NOMO-1 treated with dmso at 0.1 percent for 144 hours (cell line): ENCODE measurements at regions not wholly inside any gene's neighbourhood (a gene's known extent, or its start where the extent isn't known, plus 50 kb on each side); places are given as distances from the start of the nearest gene placed in this dataset.
A peak's percentile ranks its signal among the peaks of the same experiment; 100 is the strongest.
"Not testable (repeated sequence)": the region's sequence is repeated elsewhere in the genome, so short reads cannot be mapped to it uniquely, and the experiment has no call there.

Source experiments
- DNase-seq: peaks from one replicate; lab custom pipeline; 2025; ENCODE audit not compliant: unreplicated experiment; lab: John Stamatoyannopoulos, UW

DNA sequence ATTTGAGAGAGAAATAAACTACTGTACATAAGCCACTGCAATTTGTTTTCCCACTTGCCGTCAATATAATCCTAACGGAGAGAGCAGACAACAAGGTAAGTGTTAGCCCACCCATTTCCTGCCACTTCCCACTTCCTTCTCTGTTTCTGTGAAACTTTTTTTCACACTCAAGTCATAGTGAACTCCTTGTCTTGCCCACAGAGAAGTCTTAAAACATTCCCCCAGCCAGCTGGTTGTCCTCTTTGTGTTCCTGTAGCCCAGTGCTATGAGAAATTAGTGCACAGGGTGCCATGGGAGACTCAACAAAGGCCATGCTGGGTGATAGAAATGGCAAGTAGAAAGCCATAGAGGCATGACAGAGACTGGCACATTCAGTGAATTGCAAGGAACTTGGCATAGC lies 208.6 kb downstream of the BLID start:
- no peak for DNase-seq

DNA sequence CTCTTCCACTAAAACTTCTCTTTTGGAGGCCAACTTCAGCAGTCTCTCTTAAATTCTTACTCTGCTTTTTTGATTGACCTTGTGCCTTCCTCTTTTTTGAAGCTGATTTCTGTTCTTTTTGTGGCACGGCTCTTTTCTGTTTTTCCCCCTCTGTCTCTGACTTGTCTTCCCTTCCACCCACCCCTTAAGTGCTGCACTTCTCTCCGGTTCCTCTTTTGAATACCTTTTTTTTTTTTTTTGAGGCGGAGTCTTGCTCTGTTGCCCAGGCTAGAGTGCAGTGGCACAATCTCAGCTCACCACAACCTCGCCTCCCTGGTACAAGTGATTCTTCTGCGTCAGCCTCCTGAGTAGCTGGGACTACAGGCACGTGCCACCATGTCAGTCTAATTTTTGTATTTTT lies 211.9 kb downstream of the BLID start:
- peak; percentile 74 for DNase-seq

DNA sequence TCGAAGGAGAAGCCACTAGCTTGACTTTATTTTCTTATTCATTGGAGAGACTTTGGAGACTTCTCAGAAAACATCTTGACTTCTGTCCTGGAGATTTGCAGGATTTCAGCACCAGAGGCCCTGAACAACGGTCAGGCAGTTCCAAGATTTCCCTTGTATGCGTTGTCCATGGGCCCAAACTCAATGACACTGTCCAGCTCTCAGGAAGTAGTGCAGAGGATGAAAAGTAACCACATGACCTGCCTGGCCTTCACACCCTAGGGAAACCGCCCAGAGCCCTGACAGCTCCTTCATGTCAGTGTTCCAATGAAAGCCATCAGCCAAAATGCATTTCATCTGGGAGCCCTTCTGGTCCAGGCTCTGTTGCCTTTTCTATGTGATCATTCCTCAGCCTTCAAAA lies 214.1 kb downstream of the BLID start:
- no peak for DNase-seq

DNA sequence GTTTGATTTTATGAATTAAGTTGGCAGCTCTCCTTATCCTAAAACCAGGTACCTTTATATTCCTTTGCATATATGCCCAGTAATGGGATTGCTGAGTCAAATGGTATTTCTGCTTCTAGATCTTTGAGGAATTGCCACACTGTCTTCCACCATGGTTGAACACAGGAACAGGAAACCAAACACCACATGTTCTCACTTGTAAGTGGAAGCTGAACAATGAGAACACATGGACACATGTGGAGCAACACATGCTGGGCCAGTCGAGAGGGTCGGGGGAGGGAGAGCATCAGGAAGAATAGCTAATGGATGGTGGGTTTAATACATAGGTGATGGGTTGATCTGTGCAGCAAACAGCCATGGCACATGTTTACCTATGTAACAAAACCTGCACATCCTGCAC lies 214.6 kb downstream of the BLID start:
- DNase-seq = not testable (repeated sequence)

DNA sequence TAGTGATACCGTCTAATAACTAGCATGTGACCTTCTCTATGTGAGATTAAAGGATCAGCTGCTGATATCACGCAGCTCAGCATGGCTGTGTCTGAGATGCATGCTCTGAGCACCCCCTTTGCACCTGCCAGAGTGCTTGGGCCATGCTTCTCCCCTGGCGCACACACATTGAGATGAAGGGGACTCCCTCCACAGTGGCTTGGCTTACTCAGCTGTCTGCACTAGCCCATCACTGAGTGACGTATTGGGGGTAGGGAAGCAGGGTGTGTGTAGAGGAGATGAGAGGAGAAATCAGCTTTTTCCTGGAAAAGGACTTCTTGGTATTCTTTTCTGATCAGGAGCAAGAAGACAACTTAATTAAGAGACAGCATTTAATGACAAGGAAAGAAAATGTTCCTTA lies 216.5 kb downstream of the BLID start:
- DNase-seq = no peak

DNA sequence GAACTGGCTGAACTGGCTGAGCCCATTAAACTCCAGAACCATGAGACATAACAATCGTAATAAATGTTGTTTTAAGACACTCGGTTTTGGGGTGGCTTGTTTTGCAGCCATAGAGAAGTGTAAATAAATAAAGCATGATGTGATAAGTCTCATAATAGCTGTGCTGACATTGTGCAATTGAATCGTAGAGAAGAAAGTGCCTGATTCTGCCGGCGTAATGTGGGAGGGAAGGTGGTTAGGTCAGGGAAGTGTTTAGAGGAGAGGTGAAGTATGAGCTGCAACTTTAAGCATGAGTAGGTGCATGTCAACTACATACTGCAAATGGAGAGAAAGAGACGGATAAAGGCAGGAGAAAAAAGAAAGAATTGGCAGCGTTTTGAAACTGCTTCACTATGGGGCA lies 217.1 kb downstream of the BLID start:
- peak; percentile 19 for DNase-seq

DNA sequence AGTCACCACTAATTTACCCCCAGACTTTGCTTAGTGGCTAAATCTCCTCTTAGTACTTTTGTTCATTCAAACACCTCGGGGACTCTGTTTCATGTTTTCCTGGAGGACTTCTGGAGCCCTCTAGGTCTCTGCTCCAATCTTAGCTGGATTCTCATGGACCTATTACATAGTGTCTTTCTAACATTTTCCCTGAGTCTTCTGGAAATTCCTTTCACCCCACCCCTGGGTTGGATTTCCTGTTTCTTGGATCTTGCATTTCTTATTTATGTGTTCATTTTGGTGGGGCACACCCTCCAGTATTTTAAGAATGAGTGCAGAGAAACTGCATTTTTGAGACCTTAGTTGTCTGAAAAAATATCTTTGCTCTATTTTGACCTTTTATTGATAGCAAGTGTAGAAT lies 220.1 kb downstream of the BLID start:
- no peak for DNase-seq

DNA sequence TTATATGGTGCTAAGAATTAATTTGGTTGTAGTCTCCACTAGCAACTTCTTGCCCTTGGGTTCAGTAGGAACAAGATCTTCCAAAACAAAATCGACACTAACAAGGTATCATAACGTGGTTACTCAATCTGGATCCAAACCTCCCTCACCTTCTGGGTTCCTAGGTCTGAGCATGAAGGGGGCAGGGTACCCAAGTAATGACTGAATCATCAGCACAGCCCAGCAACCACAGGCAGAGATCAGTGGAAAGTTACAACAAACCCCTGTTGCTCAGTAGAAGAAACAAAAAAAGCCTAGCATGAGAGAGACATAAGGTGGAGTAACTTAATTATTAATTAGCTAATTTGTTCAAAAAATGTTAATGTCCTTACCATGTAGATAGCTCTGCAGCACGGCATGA lies 221.4 kb downstream of the BLID start:
- no peak for DNase-seq

DNA sequence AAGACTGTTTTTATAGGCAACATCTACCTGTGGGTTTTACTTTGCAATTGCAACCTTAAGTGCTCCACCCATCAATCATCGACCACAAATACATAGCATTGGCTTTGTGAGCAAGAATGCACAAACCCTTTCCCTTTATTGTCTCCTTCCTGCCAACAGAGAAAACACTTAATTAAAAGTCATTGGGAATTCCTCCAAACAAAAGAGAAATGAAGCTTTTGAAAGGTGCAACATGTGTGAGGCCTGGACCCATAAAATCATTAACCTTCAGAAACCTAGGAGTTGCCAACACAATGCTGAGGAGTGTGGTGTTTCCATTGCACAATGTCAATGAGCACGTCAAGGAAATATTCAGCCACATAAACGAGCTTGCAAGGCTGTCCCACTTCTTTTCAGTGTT lies 223.2 kb downstream of the BLID start:
- DNase-seq = no peak

DNA sequence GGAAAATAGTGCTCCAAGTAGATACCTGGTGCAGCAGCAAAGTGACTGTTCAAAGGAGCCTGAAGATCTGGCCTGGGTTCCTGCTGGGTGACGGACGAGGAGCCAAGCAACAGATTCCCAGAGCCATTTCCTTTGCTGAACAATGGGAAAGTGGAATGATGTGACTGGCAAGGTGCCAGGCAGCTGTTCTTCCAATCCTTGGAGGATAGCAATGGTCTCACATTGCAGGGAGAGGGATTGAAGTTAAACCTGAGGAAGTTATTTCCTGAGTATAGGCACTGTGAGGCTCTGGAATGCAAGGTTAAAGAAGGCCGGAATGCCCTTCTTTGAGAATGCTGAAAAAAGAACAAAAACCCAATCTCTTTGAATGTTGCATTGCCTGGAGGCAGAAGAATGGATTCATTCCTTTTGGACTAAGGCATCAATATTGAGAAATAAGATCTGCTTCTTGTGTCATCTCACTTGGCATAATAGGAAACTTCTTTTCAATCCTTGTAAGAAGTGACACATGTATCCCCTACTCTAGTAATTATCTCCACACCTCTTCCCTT lies 223.8 kb downstream of the BLID start:
- DNase-seq = no peak

DNA sequence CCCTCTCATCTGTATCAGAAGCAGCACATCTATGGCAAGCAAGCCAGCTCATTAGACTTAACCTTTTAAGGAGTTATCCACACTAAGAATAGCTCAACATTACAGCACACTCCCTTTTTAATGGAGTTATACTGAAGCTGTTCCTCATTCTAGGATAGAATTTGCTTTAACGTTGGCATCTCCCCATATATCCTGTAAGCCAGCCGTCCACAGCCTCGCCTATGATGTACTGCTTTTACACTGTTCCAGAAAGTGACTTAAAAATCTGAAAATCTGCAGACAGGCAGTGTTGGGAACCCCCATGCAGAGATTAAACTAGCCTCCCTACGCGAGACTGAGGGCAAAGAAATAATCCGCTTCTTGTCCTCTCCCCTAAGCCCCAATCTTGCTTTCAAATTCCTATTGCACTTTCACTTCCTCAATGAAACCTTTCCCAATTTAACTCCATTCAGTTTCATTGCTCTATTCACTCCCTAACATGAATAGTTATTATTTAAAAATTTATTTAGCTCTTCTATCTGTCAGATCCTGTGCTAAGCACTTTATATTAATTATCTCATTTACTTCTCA lies 225.0 kb downstream of the BLID start:
- DNase-seq = peak; percentile 47

DNA sequence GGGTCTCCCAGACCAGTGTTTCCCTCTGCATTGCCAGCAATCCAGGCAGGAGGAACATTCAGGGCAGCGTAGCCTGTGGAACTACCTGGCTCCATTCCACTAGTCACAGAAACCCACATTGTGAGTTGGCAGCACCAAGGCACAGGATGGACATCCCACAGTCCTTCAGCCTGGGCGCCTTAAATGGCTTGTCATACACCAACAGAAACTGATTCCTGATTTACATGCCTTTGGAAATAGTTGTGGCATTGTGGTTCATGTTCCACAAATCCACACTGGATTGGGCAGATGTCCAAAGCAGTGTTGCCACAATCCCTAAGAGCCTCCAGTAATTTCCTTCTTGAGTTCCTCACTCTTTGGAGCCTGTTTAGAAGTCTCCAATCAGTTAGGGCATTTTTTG lies 225.6 kb downstream of the BLID start:
- no peak for DNase-seq

DNA sequence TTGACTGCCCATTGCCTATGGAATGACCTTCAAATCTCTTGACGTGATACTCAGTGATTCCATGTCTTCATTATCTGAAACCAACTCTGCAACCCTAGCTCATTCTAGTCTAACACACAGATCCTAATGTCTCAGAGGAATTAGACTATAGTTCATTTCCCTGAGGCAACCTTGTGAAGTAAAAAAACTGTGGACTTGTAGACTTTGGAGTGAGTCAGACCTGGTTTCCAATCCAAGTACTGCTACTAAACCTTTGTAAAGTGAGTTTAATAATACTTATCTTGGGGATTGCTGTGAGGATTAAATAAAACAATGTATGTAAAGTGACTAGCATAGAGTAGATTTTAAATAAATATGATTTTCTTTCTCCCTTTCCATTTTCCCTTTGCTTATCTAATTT lies 226.1 kb downstream of the BLID start:
- no peak for DNase-seq

DNA sequence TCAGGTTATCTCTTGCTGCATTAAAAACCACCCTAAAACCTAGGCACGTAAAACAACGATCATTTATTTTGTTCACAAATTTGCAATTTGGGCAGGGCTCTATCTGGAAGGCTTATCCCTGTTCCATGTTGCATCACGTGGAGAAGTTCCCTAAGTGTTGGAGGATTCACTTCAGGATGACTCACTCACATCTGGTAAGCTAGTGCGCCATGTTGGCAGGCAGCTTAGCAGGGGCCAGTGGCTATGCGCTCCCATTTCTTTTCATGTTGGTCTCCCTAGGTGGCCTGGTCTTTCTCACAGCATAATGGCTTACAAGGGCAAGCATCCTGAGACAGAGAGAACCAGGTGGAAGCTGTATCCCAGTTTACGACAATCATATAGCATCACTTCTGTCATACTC lies 226.8 kb downstream of the BLID start:
- no peak for DNase-seq

DNA sequence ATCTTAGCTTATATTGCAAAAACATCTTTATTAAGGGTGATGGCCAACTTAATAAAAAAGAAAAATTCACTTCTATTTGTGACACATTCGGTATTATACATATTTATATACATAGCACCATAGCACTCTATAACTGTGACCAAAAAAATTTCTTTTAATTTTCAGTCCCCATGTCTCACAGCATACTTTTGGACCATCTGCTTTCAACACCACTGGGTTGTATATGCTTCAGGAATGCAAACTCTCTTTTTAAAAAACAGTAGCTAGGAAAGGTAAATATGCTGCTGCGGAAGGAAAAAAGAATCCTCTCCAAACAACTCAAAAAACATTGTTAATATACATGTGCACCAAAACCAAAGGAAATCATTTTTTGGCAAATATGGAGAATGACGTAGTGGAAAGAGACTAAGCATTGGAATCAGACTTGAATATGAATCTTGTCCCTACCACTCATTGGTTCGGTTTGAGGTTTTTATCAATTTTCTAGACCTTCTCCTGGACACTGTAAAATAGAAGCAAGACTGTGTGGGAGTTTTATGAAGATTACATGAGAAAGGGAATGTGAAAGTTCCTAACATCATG lies 227.9 kb downstream of the BLID start:
- DNase-seq = no peak

DNA sequence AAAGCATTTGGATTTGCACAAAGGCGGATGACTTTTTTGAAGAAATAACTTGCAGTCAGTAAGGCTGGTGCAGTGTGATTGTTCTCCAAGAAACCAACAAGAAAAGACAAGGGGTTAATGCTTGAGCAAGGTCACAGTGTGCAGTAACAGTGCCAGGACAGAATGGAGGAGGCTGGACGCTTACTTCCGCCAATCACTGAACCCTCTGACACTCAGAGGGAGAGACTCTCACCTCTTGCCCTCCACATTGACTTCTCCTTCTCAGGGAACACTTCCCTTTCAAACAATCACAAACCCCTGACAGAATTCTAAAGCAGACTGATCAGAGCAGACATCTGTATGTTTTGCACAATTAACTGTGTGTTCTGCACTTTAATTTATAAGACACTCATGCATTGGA lies 228.4 kb downstream of the BLID start:
- DNase-seq = peak; percentile 83

DNA sequence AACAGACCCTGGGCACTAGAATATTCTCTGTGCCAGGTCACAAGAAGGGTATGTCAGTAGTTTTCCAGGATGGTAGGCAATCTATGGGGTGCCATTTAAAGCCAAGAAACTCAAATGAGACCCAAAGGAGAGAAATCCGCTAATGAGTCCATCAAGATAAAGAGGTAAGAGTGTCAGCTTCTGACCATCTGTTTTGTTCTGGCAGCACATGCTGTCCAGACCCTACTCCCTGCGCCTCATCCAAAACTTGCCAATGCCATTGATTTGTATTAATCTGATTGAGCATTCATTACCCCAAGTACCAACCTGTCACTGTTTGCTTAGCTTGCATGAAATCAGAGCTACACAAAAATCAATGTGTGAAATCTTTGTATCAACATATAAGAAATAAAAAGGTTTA lies 229.0 kb downstream of the BLID start:
- no peak for DNase-seq

DNA sequence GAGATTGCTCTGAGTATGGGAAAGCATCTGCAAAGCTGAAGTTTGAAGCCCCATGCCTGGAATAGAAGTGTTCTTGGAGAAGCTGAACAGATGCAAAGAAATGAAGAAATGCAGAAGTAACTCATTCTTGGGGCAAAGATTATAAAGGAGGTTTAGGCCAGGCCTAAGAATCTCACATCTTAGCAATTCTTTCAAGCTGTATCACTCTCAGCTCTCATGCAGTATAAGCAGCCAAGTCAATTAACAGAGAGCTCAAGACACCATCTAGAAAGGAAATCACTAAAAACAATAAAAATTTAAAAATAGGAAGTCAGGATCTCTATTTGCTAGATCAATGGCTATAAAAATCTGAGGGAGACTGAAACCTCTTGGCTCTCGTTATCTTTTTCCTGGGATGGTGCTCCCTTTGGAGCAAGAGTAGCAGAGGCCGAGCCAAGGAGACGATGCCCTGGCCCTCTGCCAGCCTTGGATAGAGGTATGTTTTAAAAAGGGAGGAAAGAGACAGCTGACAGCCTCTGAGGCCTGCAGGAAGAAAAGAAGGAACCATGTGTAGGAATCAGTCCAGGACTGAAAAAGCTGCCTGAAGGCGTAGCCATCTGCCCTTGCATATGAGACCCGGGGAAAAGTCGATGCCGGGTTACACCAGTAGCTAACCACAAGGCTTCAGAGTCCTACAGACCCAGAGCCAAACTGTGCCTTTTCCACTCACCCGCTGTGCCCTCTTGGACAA lies 229.8 kb downstream of the BLID start:
- DNase-seq = no peak

DNA sequence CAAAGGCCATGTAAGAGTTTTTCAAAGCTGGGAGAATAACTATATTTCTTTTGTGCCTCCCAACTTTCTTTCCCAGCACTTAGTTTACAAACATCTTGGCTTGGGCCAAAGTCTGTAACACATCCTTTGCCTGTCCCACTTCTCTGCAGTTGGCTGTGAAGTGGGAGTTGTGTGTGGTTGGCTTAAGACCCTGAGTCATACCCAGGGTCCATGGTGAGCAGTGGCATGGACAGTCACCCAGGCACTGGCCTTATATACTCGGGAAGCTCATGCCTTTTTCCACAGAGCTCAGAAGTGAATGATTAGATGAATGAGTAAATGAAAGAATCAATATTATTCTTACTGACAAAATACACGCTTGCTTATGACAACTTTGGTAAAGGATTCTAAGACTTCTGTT lies 231.4 kb downstream of the BLID start:
- no peak for DNase-seq

DNA sequence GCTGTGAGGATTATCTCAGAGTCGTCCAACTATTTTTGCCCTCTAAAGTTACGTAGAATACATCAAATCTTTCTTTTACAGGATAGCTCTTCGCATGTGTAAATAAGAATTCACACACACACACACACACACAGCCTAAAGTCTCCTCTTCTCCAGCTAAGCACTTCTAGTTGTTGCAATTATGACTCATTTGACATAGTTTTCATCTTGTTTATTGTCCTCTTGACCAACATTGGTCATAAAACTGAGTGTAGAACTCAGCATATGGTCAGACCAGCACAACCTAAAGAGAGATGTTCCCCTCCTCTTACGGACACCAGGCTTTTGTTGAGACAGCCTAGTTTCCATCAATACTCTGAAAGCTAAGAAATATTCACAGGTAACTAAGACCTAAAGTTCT lies 234.2 kb downstream of the BLID start:
- peak; percentile 35 for DNase-seq

DNA sequence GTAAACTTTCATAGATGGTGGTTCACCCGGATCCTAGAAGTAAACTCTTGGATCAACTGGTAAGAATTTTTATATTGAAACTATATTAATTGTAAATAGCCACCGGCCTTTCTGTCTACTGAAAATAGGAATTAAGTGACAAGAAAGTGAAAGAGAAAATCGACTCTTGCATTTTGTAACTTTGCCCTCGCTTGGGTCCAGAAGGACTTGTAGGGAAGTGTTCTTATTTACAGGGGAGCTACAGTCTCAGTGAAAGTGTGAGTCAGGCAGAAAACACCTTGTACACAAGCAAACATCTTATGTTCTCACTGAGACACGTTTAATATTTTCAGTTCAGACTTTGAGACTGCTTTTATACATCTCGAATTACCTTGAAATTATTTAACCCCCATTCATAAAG lies 238.9 kb downstream of the BLID start:
- DNase-seq = no peak

DNA sequence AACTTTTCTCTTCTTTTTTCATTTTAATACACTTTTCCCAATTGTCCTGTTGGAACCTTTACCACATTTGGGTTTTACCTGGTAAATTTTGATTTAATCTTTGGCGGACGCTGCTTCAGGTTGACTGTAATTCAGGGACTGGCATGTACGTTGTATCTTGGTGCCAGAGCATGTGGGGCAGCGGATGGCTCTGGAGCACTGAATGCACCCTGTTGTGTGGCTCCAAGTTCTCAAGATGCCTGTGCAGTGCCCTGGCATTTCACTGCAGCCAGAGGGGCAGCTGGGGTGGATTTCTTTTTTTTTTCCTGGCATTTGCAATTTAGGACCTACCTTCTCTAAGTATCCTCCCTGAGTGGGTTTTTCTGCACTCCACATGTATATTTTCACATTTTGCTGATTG lies 242.2 kb downstream of the BLID start:
- no peak for DNase-seq

DNA sequence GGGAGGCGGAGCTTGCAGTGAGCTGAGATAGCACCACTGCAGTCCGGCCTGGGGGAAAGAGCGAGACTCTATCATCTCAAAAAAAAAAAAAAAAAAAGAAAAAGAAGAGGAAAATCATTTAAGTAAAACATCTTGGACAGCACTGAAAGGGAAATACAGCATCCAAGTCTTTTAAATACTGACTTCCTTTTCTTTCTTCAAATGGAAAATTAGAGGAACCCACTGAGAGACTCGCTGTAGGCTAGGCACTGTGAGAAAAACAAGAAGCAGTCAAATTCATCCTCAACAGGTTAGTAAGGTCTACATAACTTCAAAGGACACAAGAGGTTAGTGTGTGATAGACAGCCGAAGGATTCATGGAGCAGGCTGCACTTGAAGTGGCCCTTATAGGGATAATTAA lies 243.7 kb downstream of the BLID start:
- DNase-seq = no peak
